ENCODE measurements at regions not wholly inside any gene's neighbourhood (a gene's known extent, or its start where the extent isn't known, plus 50 kb on each side); places are given as distances from the start of the nearest gene placed in this dataset.

DNA sequence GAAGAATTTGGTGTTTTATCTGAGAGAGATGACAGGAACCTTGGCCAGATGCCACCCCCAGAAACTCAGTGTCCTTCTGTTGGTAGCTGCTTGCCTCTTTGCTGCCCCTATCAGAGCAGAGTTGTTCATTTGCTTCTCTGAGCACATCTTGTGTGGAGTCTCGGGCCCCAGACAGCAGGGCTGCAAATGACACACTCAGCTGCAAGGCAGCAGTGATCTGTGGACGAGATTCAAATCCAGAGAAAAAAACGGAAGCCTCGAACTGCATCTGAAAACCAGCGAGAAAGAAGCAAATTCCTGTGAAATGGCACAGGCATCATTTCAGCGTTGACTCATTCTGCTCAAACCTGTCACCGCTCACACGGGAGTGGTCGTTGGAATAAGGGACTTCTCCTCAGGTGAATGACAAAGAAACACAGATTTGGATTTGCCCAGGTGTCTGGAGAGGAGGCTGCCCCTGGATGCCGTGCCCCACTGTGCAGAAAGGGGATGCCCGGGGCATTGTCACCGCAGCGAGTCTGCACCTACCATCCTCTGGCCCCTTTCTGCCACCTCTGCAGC lies 144.7 kb downstream of the PFKFB3 start:
- TF ChIP-seq POLR2A (IDR thresholded peaks at IDR 0.05) = no peak
- TF ChIP-seq EP300 (IDR thresholded peaks at IDR 0.05) = no peak
- TF ChIP-seq, protein P1, sequence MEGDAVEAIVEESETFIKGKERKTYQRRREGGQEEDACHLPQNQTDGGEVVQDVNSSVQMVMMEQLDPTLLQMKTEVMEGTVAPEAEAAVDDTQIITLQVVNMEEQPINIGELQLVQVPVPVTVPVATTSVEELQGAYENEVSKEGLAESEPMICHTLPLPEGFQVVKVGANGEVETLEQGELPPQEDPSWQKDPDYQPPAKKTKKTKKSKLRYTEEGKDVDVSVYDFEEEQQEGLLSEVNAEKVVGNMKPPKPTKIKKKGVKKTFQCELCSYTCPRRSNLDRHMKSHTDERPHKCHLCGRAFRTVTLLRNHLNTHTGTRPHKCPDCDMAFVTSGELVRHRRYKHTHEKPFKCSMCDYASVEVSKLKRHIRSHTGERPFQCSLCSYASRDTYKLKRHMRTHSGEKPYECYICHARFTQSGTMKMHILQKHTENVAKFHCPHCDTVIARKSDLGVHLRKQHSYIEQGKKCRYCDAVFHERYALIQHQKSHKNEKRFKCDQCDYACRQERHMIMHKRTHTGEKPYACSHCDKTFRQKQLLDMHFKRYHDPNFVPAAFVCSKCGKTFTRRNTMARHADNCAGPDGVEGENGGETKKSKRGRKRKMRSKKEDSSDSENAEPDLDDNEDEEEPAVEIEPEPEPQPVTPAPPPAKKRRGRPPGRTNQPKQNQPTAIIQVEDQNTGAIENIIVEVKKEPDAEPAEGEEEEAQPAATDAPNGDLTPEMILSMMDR (IDR thresholded peaks at IDR 0.05) = no peak
- TF ChIP-seq POLR2AphosphoS5 (IDR thresholded peaks at IDR 0.05) = no peak
